Adrenal gland (tissue), 9 donors: ENCODE measurements at regions not wholly inside any gene's neighbourhood (a gene's known extent, or its start where the extent isn't known, plus 50 kb on each side); places are given as distances from the start of the nearest gene placed in this dataset.

Source experiments
- DNase-seq, 7 donors: peaks; one replicate each; pipeline ENCODE4 v3.0.0-alpha.2; 2019 to 2020
- H3K27ac ChIP-seq, 5 donors: fragments of 200-600 bp; sonication (generic) in 4 of 5; 1 replicate in 3 of 5; 2 replicates in 2 of 5; pipeline versions ENCODE4 v1.5.1 to v1.8.0; 2016 to 2020; ENCODE audit warnings: mild to moderate bottlenecking in 1 of 5
- H3K27me3 ChIP-seq: fragments of 200-600 bp; 2 replicates; pipeline ENCODE4 v1.8.0; 2021
- H3K36me3 ChIP-seq, 2 donors: fragments of 200-600 bp; replicated peaks in 1 of 2; 1 replicate in 1 of 2; 2 replicates in 1 of 2; pipeline versions ENCODE4 v1.5.1 to v1.8.0; 2018 to 2022
- H3K4me1 ChIP-seq, 2 donors: fragments of 200-600 bp; replicated peaks in 1 of 2; 1 replicate in 1 of 2; 2 replicates in 1 of 2; pipeline versions ENCODE4 v1.5.1 to v1.8.0; 2018 to 2021
- H3K4me3 ChIP-seq, 4 donors: fragments of 200-600 bp; sonication (generic) in 3 of 4; one replicate each; pipeline ENCODE4 v1.5.1; 2016 to 2018
- H3K9me3 ChIP-seq, 3 donors: fragments of 200-600 bp; sonication (generic) in 1 of 3; replicated peaks in 1 of 3; 1 replicate in 2 of 3; 2 replicates in 1 of 3; pipeline versions ENCODE4 v1.5.1 to v1.8.0; 2016 to 2021
- CTCF ChIP-seq, 6 experiments: fragments of 450-650 bp in 4 of 6; fragments of 200-600 bp in 2 of 6; sonication (generic) in 1 of 6; IDR thresholded peaks; 1 replicate in 5 of 6; 2 replicates in 1 of 6; pipeline versions ENCODE4 v1.5.1 to v1.8.0; 2016 to 2021; ENCODE audit warnings: antibody characterized with exemption in 6 of 6, mild to moderate bottlenecking in 2 of 6, moderate library complexity in 1 of 6
- POLR2A ChIP-seq, 2 donors: fragments of 450-650 bp; IDR thresholded peaks; one replicate each; pipeline ENCODE4 v1.6.1; 2017; ENCODE audit warnings: antibody characterized with exemption in 2 of 2, mild to moderate bottlenecking in 2 of 2, moderate library complexity in 1 of 2
- WGBS, 4 donors: extraction: QIAGEN DNeasy Blood & Tissue Kit in 2 of 4; methylation state at CpG; one replicate each; pipeline versions ENCODE4 v1.1.5 to v1.1.7; 2013 to 2017; 5-methylcytosine and 5-hydroxymethylcytosine counted together
- intact Hi-C, 2 donors: fragments of 100-400 bp; cut with DNase I; formaldehyde crosslinking; loops; one replicate each; pipeline versions ENCODE4 v1.14.1 to v1.15.0; 2022 to 2023
- donor health status: healthy with polysubstance abuse.
- donor health status: Bipolar disorder and iron deficiency.
- donor health status: DM: yes; HTN: yes; CAD: no.
- donor health status: DM: no; HTN: no; CAD: no.
- donor health status: DM: no; HTN: no; CAD: no.

GRCh38 chr10:4025339-4025738, 240.3 kb upstream of the KLF6 start:
- Histone ChIP-seq H3K36me3 (no peaks in the 10 kb centered on the region), H3K4me3 (no peak overlapping the region), H3K27ac (no peak overlapping the region), H3K4me1 (no peaks in the 10 kb centered on the region), H3K27me3 (no peaks in the 10 kb centered on the region), H3K9me3 (no peaks in the 10 kb centered on the region)
- 68 to 77% (median 71%) methylated on average over 4 of the region's 4 CpGs for WGBS, 4 donors
- no peak for DNase-seq
- intact Hi-C loops: no loop called here
- TF ChIP-seq CTCF (IDR thresholded peaks at IDR 0.05): no peak
- no peak for TF ChIP-seq POLR2A (IDR thresholded peaks at IDR 0.05)

GRCh38 chr10:4024516-4025245, 239.7 kb upstream of the KLF6 start:
- no peak overlapping the region for H3K4me3 ChIP-seq
- DNase-seq: no peak
- no peaks in the 10 kb centered on the region for H3K9me3 ChIP-seq
- no peaks in the 10 kb centered on the region for H3K27me3 ChIP-seq
- H3K27ac ChIP-seq: no peak overlapping the region
- H3K36me3 ChIP-seq: no peaks in the 10 kb centered on the region
- TF ChIP-seq POLR2A (IDR thresholded peaks at IDR 0.05): no peak
- no peak for TF ChIP-seq CTCF (IDR thresholded peaks at IDR 0.05)
- WGBS, 4 donors: 87 to 89% (median 88%) methylated on average over 14 of the region's 14 CpGs
- intact Hi-C loops: no loop called here
- no peaks in the 10 kb centered on the region for H3K4me1 ChIP-seq

GRCh38 chr10:4024027-4024426, 239.0 kb upstream of the KLF6 start:
- H3K4me3 ChIP-seq: no peak overlapping the region
- no peaks in the 10 kb centered on the region for H3K36me3 ChIP-seq
- no peaks in the 10 kb centered on the region for H3K27me3 ChIP-seq
- 83 to 91% (median 88%) methylated on average over 17 of the region's 17 CpGs for WGBS, 4 donors
- H3K4me1 ChIP-seq: no peaks in the 10 kb centered on the region
- TF ChIP-seq POLR2A (IDR thresholded peaks at IDR 0.05) (no peak), CTCF (IDR thresholded peaks at IDR 0.05) (no peak)
- no peaks in the 10 kb centered on the region for H3K9me3 ChIP-seq
- intact Hi-C loops: no loop called here
- no peak for DNase-seq
- H3K27ac ChIP-seq: no peak overlapping the region

- no peak overlapping the region for H3K27ac ChIP-seq
- no peaks in the 10 kb centered on the region for H3K4me1 ChIP-seq
- TF ChIP-seq CTCF (IDR thresholded peaks at IDR 0.05): no peak
- no peak for TF ChIP-seq POLR2A (IDR thresholded peaks at IDR 0.05)
- intact Hi-C loops: no loop called here
- H3K27me3 ChIP-seq: no peaks in the 10 kb centered on the region
- no peaks in the 10 kb centered on the region for H3K9me3 ChIP-seq
- 61 to 66% (median 64%) methylated on average over 7 of the region's 7 CpGs for WGBS, 4 donors
- DNase-seq: peak in 3 of 7 donors; percentile 20 to 48 (median 37)
- H3K4me3 ChIP-seq: no peak overlapping the region
- no peaks in the 10 kb centered on the region for H3K36me3 ChIP-seq
Measured at GRCh38 chr10:4022473-4022872, 237.5 kb upstream of the KLF6 start.
